HEK293 (cell line): ENCODE measurements at regions not wholly inside any gene's neighbourhood (a gene's known extent, or its start where the extent isn't known, plus 50 kb on each side); places are given as distances from the start of the nearest gene placed in this dataset.

Experiments used
- CTCF ChIA-PET: fragments of 350-600 bp; formaldehyde crosslinking; extraction: SDS; loops from one replicate; lab custom pipeline; 2021; ENCODE audit warnings: antibody characterized with exemption; lab: Yijun Ruan, JAX
- POLR2A ChIA-PET: fragments of 300-600 bp; formaldehyde crosslinking; extraction: SDS; loops from one replicate; lab custom pipeline; 2020; ENCODE audit warnings: antibody characterized with exemption, inconsistent platforms; lab: Yijun Ruan, JAX
- H3K27ac ChIP-seq: fragments of 200-500 bp; sonication (Bioruptor generic); 2 replicates; pipeline ENCODE4 v1.5.1; 2014; ENCODE audit warnings: low read depth, low read length, control low read depth, inconsistent platforms; ENCODE audit errors: extremely low read depth
- H3K36me3 ChIP-seq, 2 experiments: fragments of 200-500 bp in 1 of 2; sonication (Bioruptor generic) in 1 of 2; 1 replicate in 1 of 2; 2 replicates in 1 of 2; pipeline ENCODE4 v1.5.1; 2014 to 2017; ENCODE audit warnings: inconsistent platforms in 2 of 2, low read length in 2 of 2; ENCODE audit not compliant: control insufficient read depth in 2 of 2, insufficient read depth in 1 of 2
- H3K4me1 ChIP-seq: fragments of 200-500 bp; sonication (Bioruptor generic); 2 replicates; pipeline ENCODE4 v1.5.1; 2014; ENCODE audit warnings: mild to moderate bottlenecking, low read length, inconsistent platforms; ENCODE audit not compliant: control insufficient read depth, insufficient read depth
- H3K4me3 ChIP-seq: 2 replicates; pipeline ENCODE4 v1.5.1; 2011; ENCODE audit warnings: low read depth, mild to moderate bottlenecking, control low read depth, low read length, moderate library complexity
- H3K9me3 ChIP-seq: fragments of 200-500 bp; sonication (Bioruptor generic); 2 replicates; pipeline ENCODE4 v1.5.1; 2014; ENCODE audit warnings: low read depth, low read length, inconsistent platforms; ENCODE audit not compliant: control insufficient read depth, insufficient read depth
- GFI1B ChIP-seq: fragments of 450-650 bp; formaldehyde crosslinking; IDR thresholded peaks from 2 replicates; pipeline ENCODE4 v1.5.1; 2016; ENCODE audit warnings: missing biosample characterization, missing genetic modification characterization
- GLI4 ChIP-seq: fragments of 450-650 bp; formaldehyde crosslinking; IDR thresholded peaks from 2 replicates; pipeline ENCODE4 v1.5.1; 2016; ENCODE audit warnings: missing biosample characterization, missing genetic modification characterization
- KLF8 ChIP-seq: fragments of 450-650 bp; formaldehyde crosslinking; IDR thresholded peaks from 2 replicates; pipeline ENCODE4 v1.5.1; 2016; ENCODE audit warnings: missing biosample characterization, missing genetic modification characterization
- SP2 ChIP-seq: fragments of 450-650 bp; formaldehyde crosslinking; IDR thresholded peaks from 2 replicates; pipeline ENCODE4 v1.5.1; 2016; ENCODE audit warnings: missing biosample characterization, missing genetic modification characterization
- TSHZ1 ChIP-seq: fragments of 450-650 bp; formaldehyde crosslinking; IDR thresholded peaks from 2 replicates; pipeline ENCODE4 v1.5.1; 2016; ENCODE audit warnings: missing biosample characterization, missing genetic modification characterization, borderline replicate concordance
- ZBTB8A ChIP-seq: fragments of 450-650 bp; formaldehyde crosslinking; IDR thresholded peaks from 2 replicates; pipeline ENCODE4 v1.5.1; 2016; ENCODE audit warnings: missing biosample characterization, missing genetic modification characterization
- ZEB2 ChIP-seq: fragments of 450-650 bp; formaldehyde crosslinking; IDR thresholded peaks from 2 replicates; pipeline ENCODE4 v1.5.1; 2016; ENCODE audit warnings: missing biosample characterization, missing genetic modification characterization
- ZNF148 ChIP-seq: fragments of 450-650 bp; formaldehyde crosslinking; IDR thresholded peaks from 2 replicates; pipeline ENCODE4 v1.5.0; 2017; ENCODE audit warnings: missing biosample characterization, missing genetic modification characterization, borderline replicate concordance
- ZNF248 ChIP-seq: fragments of 450-650 bp; formaldehyde crosslinking; IDR thresholded peaks from 2 replicates; pipeline ENCODE4 v1.5.1; 2017; ENCODE audit warnings: missing biosample characterization, missing genetic modification characterization
- ZNF274 ChIP-seq, 2 experiments: fragments of 200-500 bp in 1 of 2; fragments of 450-650 bp in 1 of 2; sonication (Bioruptor generic) in 1 of 2; formaldehyde crosslinking in 1 of 2; IDR thresholded peaks; 2 replicates each; pipeline versions ENCODE4 v1.5.1 to v1.6.1; 2014 to 2016; ENCODE audit warnings: borderline replicate concordance in 1 of 2, inconsistent platforms in 1 of 2, low read length in 1 of 2, missing biosample characterization in 1 of 2, missing genetic modification characterization in 1 of 2
- ZNF510 ChIP-seq: fragments of 450-650 bp; formaldehyde crosslinking; IDR thresholded peaks from 2 replicates; pipeline ENCODE4 v1.5.1; 2018; ENCODE audit warnings: mild to moderate bottlenecking, missing genetic modification characterization, missing biosample characterization; ENCODE audit not compliant: insufficient replicate concordance
- ZNF670 ChIP-seq: fragments of 450-650 bp; formaldehyde crosslinking; IDR thresholded peaks from 2 replicates; pipeline ENCODE4 v1.5.1; 2016; ENCODE audit warnings: missing biosample characterization, missing genetic modification characterization, low read depth
- ZNF677 ChIP-seq: fragments of 450-650 bp; IDR thresholded peaks from 2 replicates; pipeline ENCODE4 v1.5.0; 2018; ENCODE audit warnings: missing biosample characterization, mild to moderate bottlenecking, missing genetic modification characterization, moderate library complexity
- ZNF692 ChIP-seq: fragments of 450-650 bp; formaldehyde crosslinking; IDR thresholded peaks from 2 replicates; pipeline ENCODE4 v1.5.1; 2016; ENCODE audit warnings: missing biosample characterization, missing genetic modification characterization
- TF ChIP-seq, protein P1 (sequence below): fragments of 450-650 bp; formaldehyde crosslinking; IDR thresholded peaks from 2 replicates; pipeline ENCODE4 v1.5.1; 2017; ENCODE audit warnings: missing biosample characterization, missing genetic modification characterization
- TF ChIP-seq, protein P2 (sequence below): fragments of 450-650 bp; formaldehyde crosslinking; conservative IDR thresholded peaks from 2 replicates; pipeline ENCODE4 v1.5.1; 2016; ENCODE audit warnings: low read depth, missing biosample characterization, missing genetic modification characterization

DNA sequence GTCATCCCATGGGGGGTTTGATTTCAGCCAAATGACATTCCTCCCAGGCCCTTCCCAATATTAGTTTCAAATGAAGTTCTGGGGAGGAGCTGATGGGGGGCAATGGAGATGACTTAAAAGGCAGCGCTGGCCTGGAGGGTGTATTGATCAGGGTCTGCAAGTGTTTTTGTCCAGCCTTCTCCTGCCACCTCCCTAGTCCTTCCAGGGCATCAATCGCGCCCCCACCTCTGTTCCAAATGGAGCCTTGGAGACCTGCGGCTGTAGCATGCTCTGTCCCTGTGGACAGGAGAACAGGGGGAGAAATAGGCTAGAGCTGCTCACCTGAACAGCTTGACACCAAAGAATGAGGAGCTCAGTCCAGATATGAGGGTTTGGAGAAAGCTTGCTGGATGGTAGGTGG lies 386.8 kb upstream of the PODXL start:
- Histone ChIP-seq H3K4me1 (no peaks in the 10 kb centered on the region), H3K27ac (no peak overlapping the region), H3K9me3 (no peaks in the 10 kb centered on the region), H3K36me3 (no peaks in the 10 kb centered on the region), H3K4me3 (no peak overlapping the region)
- CTCF ChIA-PET: interaction anchor here (0.7 to 1.0 kb wide), 4 partner anchors 84 to 1724 kb away, joined by 3 read pairs; no protein-coding TSS in a partner anchor
- TF ChIP-seq ZNF677 (tag by site-specific recombination) (no peak), GLI4 (no peak)
- POLR2A ChIA-PET: no interaction called here

- H3K9me3 ChIP-seq: no peaks in the 10 kb centered on the region
- H3K4me3 ChIP-seq: no peak overlapping the region
- ChIA-PET CTCF (interaction anchor here (0.7 to 1.0 kb wide), 4 partner anchors 96 to 1725 kb away, joined by 3 to 4 read pairs (median 3); no protein-coding TSS in a partner anchor), POLR2A (no interaction called here)
- no peaks in the 10 kb centered on the region for H3K36me3 ChIP-seq
- no peak overlapping the region for H3K27ac ChIP-seq
- no peaks in the 10 kb centered on the region for H3K4me1 ChIP-seq
- no peak for TF ChIP-seq ZNF274 (IDR thresholded peaks at IDR 0.05; ENCODE audit: low read length)
- no peak for TF ChIP-seq ZNF274 (tag by site-specific recombination; IDR thresholded peaks at IDR 0.05; ENCODE audit: borderline replicate concordance)
- TF ChIP-seq ZNF148 (tag by site-specific recombination): no peak
- no peak for TF ChIP-seq SP2 (tag by site-specific recombination)
- TF ChIP-seq KLF8 (tag by site-specific recombination): no peak
- no peak for TF ChIP-seq GFI1B (tag by site-specific recombination)
- TF ChIP-seq ZNF510 (tag by site-specific recombination): no peak
- no peak for TF ChIP-seq ZEB2 (tag by site-specific recombination)
- TF ChIP-seq, protein P1, sequence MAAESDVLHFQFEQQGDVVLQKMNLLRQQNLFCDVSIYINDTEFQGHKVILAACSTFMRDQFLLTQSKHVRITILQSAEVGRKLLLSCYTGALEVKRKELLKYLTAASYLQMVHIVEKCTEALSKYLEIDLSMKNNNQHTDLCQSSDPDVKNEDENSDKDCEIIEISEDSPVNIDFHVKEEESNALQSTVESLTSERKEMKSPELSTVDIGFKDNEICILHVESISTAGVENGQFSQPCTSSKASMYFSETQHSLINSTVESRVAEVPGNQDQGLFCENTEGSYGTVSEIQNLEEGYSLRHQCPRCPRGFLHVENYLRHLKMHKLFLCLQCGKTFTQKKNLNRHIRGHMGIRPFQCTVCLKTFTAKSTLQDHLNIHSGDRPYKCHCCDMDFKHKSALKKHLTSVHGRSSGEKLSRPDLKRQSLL (tag by site-specific recombination): no peak
- no peak for TF ChIP-seq ZNF692 (tag by site-specific recombination)
- no peak for TF ChIP-seq ZNF248 (tag by site-specific recombination)
- TF ChIP-seq, protein P2, sequence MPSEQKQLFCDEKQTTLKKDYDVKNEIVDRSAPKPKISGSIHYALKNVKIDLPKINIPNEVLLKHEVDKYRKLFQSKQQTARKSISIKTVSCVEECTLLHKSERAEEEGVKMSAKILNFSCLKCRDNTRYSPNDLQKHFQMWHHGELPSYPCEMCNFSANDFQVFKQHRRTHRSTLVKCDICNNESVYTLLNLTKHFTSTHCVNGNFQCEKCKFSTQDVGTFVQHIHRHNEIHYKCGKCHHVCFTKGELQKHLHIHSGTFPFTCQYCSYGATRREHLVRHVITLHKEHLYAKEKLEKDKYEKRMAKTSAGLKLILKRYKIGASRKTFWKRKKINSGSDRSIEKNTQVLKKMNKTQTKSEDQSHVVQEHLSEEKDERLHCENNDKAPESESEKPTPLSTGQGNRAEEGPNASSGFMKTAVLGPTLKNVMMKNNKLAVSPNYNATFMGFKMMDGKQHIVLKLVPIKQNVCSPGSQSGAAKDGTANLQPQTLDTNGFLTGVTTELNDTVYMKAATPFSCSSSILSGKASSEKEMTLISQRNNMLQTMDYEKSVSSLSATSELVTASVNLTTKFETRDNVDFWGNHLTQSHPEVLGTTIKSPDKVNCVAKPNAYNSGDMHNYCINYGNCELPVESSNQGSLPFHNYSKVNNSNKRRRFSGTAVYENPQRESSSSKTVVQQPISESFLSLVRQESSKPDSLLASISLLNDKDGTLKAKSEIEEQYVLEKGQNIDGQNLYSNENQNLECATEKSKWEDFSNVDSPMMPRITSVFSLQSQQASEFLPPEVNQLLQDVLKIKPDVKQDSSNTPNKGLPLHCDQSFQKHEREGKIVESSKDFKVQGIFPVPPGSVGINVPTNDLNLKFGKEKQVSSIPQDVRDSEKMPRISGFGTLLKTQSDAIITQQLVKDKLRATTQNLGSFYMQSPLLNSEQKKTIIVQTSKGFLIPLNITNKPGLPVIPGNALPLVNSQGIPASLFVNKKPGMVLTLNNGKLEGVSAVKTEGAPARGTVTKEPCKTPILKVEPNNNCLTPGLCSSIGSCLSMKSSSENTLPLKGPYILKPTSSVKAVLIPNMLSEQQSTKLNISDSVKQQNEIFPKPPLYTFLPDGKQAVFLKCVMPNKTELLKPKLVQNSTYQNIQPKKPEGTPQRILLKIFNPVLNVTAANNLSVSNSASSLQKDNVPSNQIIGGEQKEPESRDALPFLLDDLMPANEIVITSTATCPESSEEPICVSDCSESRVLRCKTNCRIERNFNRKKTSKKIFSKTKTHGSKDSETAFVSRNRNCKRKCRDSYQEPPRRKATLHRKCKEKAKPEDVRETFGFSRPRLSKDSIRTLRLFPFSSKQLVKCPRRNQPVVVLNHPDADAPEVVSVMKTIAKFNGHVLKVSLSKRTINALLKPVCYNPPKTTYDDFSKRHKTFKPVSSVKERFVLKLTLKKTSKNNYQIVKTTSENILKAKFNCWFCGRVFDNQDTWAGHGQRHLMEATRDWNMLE (tag by site-specific recombination): no peak
- TF ChIP-seq TSHZ1 (tag by site-specific recombination): no peak
- no peak for TF ChIP-seq ZBTB8A (tag by site-specific recombination)
- TF ChIP-seq ZNF670: no peak
Observed at GRCh38 chr7:131942287-131943150, 386.1 kb upstream of the PODXL start.
